AG04450 (cell line): ENCODE measurements at regions not wholly inside any gene's neighbourhood (a gene's known extent, or its start where the extent isn't known, plus 50 kb on each side); places are given as distances from the start of the nearest gene placed in this dataset.

Source experiments
- CTCF ChIA-PET: fragments of 300-600, 350-600 bp; formaldehyde crosslinking; extraction: SDS; loops from one replicate; lab custom pipeline; 2022; ENCODE audit warnings: antibody characterized with exemption, inconsistent platforms; lab: Charles Lee
- POLR2A ChIA-PET: fragments of 350-600 bp; formaldehyde crosslinking; extraction: SDS; loops from one replicate; lab custom pipeline; 2021; ENCODE audit warnings: antibody characterized with exemption, inconsistent platforms; lab: Yijun Ruan, JAX
- DNase-seq: peaks from one replicate; pipeline ENCODE4 v3.0.0-alpha.2; 2011; ENCODE audit warnings: low read depth, low spot score
- H3K27ac ChIP-seq: one replicate; pipeline ENCODE4 v1.5.1; 2012; ENCODE audit warnings: low read depth, low read length, control low read depth
- H3K27me3 ChIP-seq: one replicate; pipeline ENCODE4 v1.6.0; 2012; ENCODE audit warnings: low read length; ENCODE audit not compliant: control insufficient read depth, insufficient read depth
- H3K4me3 ChIP-seq: 2 replicates; pipeline ENCODE4 v1.5.1; 2011; ENCODE audit warnings: mild to moderate bottlenecking, low read depth, low read length, control low read depth
- H3K9me3 ChIP-seq: 2 replicates; pipeline ENCODE4 v1.5.1; 2012; ENCODE audit warnings: low read length; ENCODE audit not compliant: control insufficient read depth, insufficient read depth
- CTCF ChIP-seq: IDR thresholded peaks from 2 replicates; pipeline ENCODE4 v1.5.1; 2011; ENCODE audit warnings: low read depth, low read length, control low read depth, inconsistent platforms

GRCh38 chr18:57242285-57242684 lies 95.4 kb downstream of the BOD1L2 start:
- H3K27ac ChIP-seq: no peak overlapping the region
- CTCF ChIA-PET: no interaction called here
- TF ChIP-seq CTCF: no peak
- H3K4me3 ChIP-seq: no peak overlapping the region
- no peaks in the 10 kb centered on the region for H3K9me3 ChIP-seq
- H3K27me3 ChIP-seq: no peaks in the 10 kb centered on the region
- no peak for DNase-seq
- POLR2A ChIA-PET: no interaction called here

GRCh38 chr18:57243624-57244179 lies 96.8 kb downstream of the BOD1L2 start:
- Histone ChIP-seq H3K9me3 (no peaks in the 10 kb centered on the region), H3K27ac (no peak overlapping the region), H3K4me3 (no peak overlapping the region), H3K27me3 (no peaks in the 10 kb centered on the region)
- no peak for DNase-seq
- ChIA-PET CTCF (no interaction called here), POLR2A (no interaction called here)
- no peak for TF ChIP-seq CTCF

GRCh38 chr18:57249179-57249578 lies 102.3 kb downstream of the BOD1L2 start:
- no peak overlapping the region for H3K27ac ChIP-seq
- no peaks in the 10 kb centered on the region for H3K9me3 ChIP-seq
- no peak for TF ChIP-seq CTCF
- no peaks in the 10 kb centered on the region for H3K27me3 ChIP-seq
- no peak overlapping the region for H3K4me3 ChIP-seq
- ChIA-PET CTCF (interaction anchor here (1.6 kb wide), 1 partner anchor 501 kb away, joined by 3 read pairs; no protein-coding TSS in a partner anchor), POLR2A (no interaction called here)
- no peak for DNase-seq

- no peaks in the 10 kb centered on the region for H3K9me3 ChIP-seq
- no peak for TF ChIP-seq CTCF
- DNase-seq: no peak
- H3K27ac ChIP-seq: no peak overlapping the region
- H3K4me3 ChIP-seq: no peak overlapping the region
- ChIA-PET CTCF (interaction anchor here (1.6 kb wide), 1 partner anchor 501 kb away, joined by 3 read pairs; no protein-coding TSS in a partner anchor), POLR2A (no interaction called here)
- H3K27me3 ChIP-seq: no peaks in the 10 kb centered on the region
These were observed 102.5 kb upstream of the ST8SIA3 start for GRCh38 chr18:57249883-57250282.

- H3K27me3 ChIP-seq: no peaks in the 10 kb centered on the region
- POLR2A ChIA-PET: no interaction called here
- CTCF ChIA-PET: no interaction called here
- no peak for DNase-seq
- no peak overlapping the region for H3K4me3 ChIP-seq
- H3K27ac ChIP-seq: no peak overlapping the region
- H3K9me3 ChIP-seq: no peaks in the 10 kb centered on the region
- TF ChIP-seq CTCF: no peak
These were observed 100.6 kb upstream of the ST8SIA3 start for GRCh38 chr18:57251747-57252146.
